Mammary epithelial cell (primary cell): ENCODE measurements at regions not wholly inside any gene's neighbourhood (a gene's known extent, or its start where the extent isn't known, plus 50 kb on each side); places are given as distances from the start of the nearest gene placed in this dataset.

Source experiments
- EZH2 ChIP-seq: IDR thresholded peaks from 2 replicates; pipeline ENCODE4 v1.6.1; 2012; ENCODE audit warnings: low read length, inconsistent platforms, borderline replicate concordance
- TF ChIP-seq, protein P1 (sequence below), 2 donors: IDR thresholded peaks in 1 of 2; conservative IDR thresholded peaks in 1 of 2; 2 replicates each; pipeline ENCODE4 v1.5.1; 2011 to 2012; ENCODE audit warnings: inconsistent platforms in 2 of 2, low read length in 2 of 2, mild to moderate bottlenecking in 2 of 2, control low read depth in 1 of 2, low read depth in 1 of 2; ENCODE audit not compliant: insufficient read depth in 1 of 2; ENCODE audit errors: extremely low read depth in 1 of 2

DNA sequence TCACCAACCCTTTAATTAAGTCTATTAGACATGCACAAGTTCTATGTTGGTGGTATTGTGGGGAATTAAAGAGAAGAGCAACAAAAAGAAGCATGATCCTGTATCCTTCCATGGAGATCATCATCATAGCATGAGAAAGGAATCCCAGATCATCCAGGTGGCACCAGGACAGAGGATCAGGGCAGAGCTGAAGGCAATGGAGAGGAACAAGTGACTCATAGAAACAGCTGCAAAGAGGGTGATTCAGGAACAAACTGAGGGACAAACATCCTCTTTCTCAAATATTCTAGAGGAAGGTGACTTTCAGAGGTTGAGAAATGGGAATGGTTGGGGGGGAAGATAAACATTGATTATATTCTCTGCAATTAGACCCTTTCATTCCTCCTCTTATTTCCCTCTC, 105.5 kb upstream of the OTUD4 start:
- TF ChIP-seq, protein P1, sequence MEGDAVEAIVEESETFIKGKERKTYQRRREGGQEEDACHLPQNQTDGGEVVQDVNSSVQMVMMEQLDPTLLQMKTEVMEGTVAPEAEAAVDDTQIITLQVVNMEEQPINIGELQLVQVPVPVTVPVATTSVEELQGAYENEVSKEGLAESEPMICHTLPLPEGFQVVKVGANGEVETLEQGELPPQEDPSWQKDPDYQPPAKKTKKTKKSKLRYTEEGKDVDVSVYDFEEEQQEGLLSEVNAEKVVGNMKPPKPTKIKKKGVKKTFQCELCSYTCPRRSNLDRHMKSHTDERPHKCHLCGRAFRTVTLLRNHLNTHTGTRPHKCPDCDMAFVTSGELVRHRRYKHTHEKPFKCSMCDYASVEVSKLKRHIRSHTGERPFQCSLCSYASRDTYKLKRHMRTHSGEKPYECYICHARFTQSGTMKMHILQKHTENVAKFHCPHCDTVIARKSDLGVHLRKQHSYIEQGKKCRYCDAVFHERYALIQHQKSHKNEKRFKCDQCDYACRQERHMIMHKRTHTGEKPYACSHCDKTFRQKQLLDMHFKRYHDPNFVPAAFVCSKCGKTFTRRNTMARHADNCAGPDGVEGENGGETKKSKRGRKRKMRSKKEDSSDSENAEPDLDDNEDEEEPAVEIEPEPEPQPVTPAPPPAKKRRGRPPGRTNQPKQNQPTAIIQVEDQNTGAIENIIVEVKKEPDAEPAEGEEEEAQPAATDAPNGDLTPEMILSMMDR (conservative IDR thresholded peaks at IDR 0.05 in 1 of 2, IDR thresholded peaks at IDR 0.05 in 1 of 2; ENCODE audit: extremely low read depth in 1 of 2, insufficient read depth in 1 of 2, low read depth in 1 of 2, low read length in 2 of 2): no peak
- TF ChIP-seq EZH2: no peak
